HCT116 (cell line): ENCODE measurements at regions not wholly inside any gene's neighbourhood (a gene's known extent, or its start where the extent isn't known, plus 50 kb on each side); places are given as distances from the start of the nearest gene placed in this dataset.

Experiments
- ATAC-seq: fragments of 200-7000 bp; cut with Tn5 transposase; 2 replicates; pipeline ENCODE4 v1.9.1; 2020; ENCODE audit warnings: mild to moderate bottlenecking, moderate library complexity
- BruUV-seq: library from RNA; stranded (reverse); fragments of 400-500 nt; replicated peaks from 2 replicates; lab custom pipeline; 2021; lab: Mats Ljungman, UMichigan
- CTCF ChIA-PET: fragments of 300-600 bp; sonication (Branson Sonifier 250); formaldehyde crosslinking; loops from one replicate; lab custom pipeline; 2021; ENCODE audit warnings: antibody characterized with exemption; lab: Charles Lee
- POLR2A ChIA-PET: fragments of 300-600, 350-600 bp; sonication (Branson Sonifier 250); formaldehyde crosslinking; loops from one replicate; lab custom pipeline; 2021; ENCODE audit warnings: antibody characterized with exemption; lab: Charles Lee
- RAD21 ChIA-PET, 2 experiments: fragments of 300-600 bp; sonication (Branson Sonifier 250); formaldehyde crosslinking; loops; one replicate each; lab custom pipeline; 2023; ENCODE audit warnings: low total read pairs in 2 of 2; ENCODE audit not compliant: uncharacterized antibody in 2 of 2, unreplicated experiment in 2 of 2, low non-redundant PET in 1 of 2; lab: Charles Lee
- DNase-seq: peaks from one replicate; pipeline ENCODE4 v3.0.0-alpha.2; 2010; ENCODE audit warnings: low read depth, low spot score
- H2AFZ ChIP-seq: fragments of 200-600 bp; shearing (Covaris generic), sonication (generic); 2 replicates; pipeline ENCODE4 v1.6.1; 2017; ENCODE audit warnings: low read depth, mixed run types, mixed read lengths, antibody characterized with exemption, low read length; ENCODE audit not compliant: poor library complexity, severe bottlenecking
- H3K27ac ChIP-seq: 2 replicates; pipeline ENCODE4 v1.5.1; 2012; ENCODE audit warnings: low read depth, low read length
- H3K27me3 ChIP-seq: fragments of 200-600 bp; sonication (generic); 2 replicates; pipeline ENCODE4 v1.6.1; 2016; ENCODE audit warnings: mixed run types, low read length, mixed read lengths; ENCODE audit not compliant: insufficient read depth
- H3K36me3 ChIP-seq, 2 experiments: fragments of 200-500 bp in 1 of 2; fragments of 200-600 bp in 1 of 2; sonication (Bioruptor generic) in 1 of 2; sonication (generic) in 1 of 2; 2 replicates each; pipeline versions ENCODE4 v1.5.1 to v1.6.1; 2014 to 2016; ENCODE audit warnings: low read length in 2 of 2, inconsistent platforms in 1 of 2, mixed read lengths in 1 of 2, mixed run types in 1 of 2; ENCODE audit not compliant: insufficient read depth in 2 of 2, control insufficient read depth in 1 of 2
- H3K4me1 ChIP-seq, 2 experiments: fragments of 200-600 bp in 1 of 2; sonication (generic) in 1 of 2; 2 replicates each; pipeline versions ENCODE4 v1.5.1 to v1.6.1; 2012 to 2017; ENCODE audit warnings: low read length in 2 of 2, inconsistent platforms in 1 of 2, mild to moderate bottlenecking in 1 of 2, mixed read lengths in 1 of 2, mixed run types in 1 of 2, moderate library complexity in 1 of 2; ENCODE audit not compliant: insufficient read depth in 2 of 2, control insufficient read depth in 1 of 2
- H3K4me2 ChIP-seq: fragments of 200-600 bp; sonication (generic); 2 replicates; pipeline ENCODE4 v1.6.1; 2017; ENCODE audit warnings: mixed run types, low read length, mixed read lengths
- H3K4me3 ChIP-seq, 2 experiments: fragments of 200-600 bp in 1 of 2; sonication (generic) in 1 of 2; replicated peaks in 1 of 2; 2 replicates each; pipeline ENCODE4 v1.5.1; 2011 to 2016; ENCODE audit warnings: low read length in 2 of 2, control low read depth in 1 of 2, low read depth in 1 of 2, mild to moderate bottlenecking in 1 of 2, mixed read lengths in 1 of 2, mixed run types in 1 of 2
- H3K79me2 ChIP-seq: fragments of 200-600 bp; sonication (generic); 2 replicates; pipeline ENCODE4 v1.6.1; 2017; ENCODE audit warnings: mild to moderate bottlenecking, mixed run types, low read length, moderate library complexity, mixed read lengths; ENCODE audit not compliant: insufficient read depth
- H3K9ac ChIP-seq: fragments of 200-600 bp; sonication (generic); 2 replicates; pipeline ENCODE4 v1.6.1; 2016; ENCODE audit warnings: low read length, mixed read lengths
- H3K9me2 ChIP-seq: fragments of 200-600 bp; sonication (generic), shearing (Covaris generic); 2 replicates; pipeline ENCODE4 v1.6.1; 2017; ENCODE audit warnings: mixed run types, mild to moderate bottlenecking, moderate library complexity; ENCODE audit not compliant: insufficient read depth
- H3K9me3 ChIP-seq, 2 experiments: fragments of 200-500 bp in 1 of 2; fragments of 200-600 bp in 1 of 2; sonication (Bioruptor generic) in 1 of 2; sonication (generic) in 1 of 2; 2 replicates each; pipeline ENCODE4 v1.6.1; 2014 to 2017; ENCODE audit warnings: low read length in 2 of 2, mixed read lengths in 2 of 2, inconsistent platforms in 1 of 2, low read depth in 1 of 2, mild to moderate bottlenecking in 1 of 2, mixed run types in 1 of 2, moderate library complexity in 1 of 2; ENCODE audit not compliant: control insufficient read depth in 1 of 2, insufficient read depth in 1 of 2
- H4K20me1 ChIP-seq: fragments of 200-600 bp; sonication (generic), shearing (Covaris generic); 2 replicates; pipeline ENCODE4 v1.6.1; 2017; ENCODE audit warnings: mixed run types, mild to moderate bottlenecking, moderate library complexity; ENCODE audit not compliant: insufficient read depth
- ATF3 ChIP-seq: IDR thresholded peaks from 2 replicates; pipeline ENCODE4 v1.6.1; 2012
- CBX3 ChIP-seq: IDR thresholded peaks from 2 replicates; pipeline ENCODE4 v1.6.1; 2012; ENCODE audit warnings: low read depth
- CEBPB ChIP-seq: IDR thresholded peaks from 2 replicates; pipeline ENCODE4 v1.6.1; 2012; ENCODE audit warnings: low read depth
- CTCF ChIP-seq, 3 experiments: fragments of 200-600 bp in 1 of 3; sonication (generic) in 1 of 3; IDR thresholded peaks in 2 of 3; conservative IDR thresholded peaks in 1 of 3; 2 replicates each; pipeline ENCODE4 v1.5.1; 2012 to 2017; ENCODE audit warnings: low read depth in 2 of 3, low read length in 2 of 3, antibody characterized with exemption in 1 of 3, borderline replicate concordance in 1 of 3, control low read depth in 1 of 3, mild to moderate bottlenecking in 1 of 3, mixed read lengths in 1 of 3, mixed run types in 1 of 3, moderate library complexity in 1 of 3; ENCODE audit not compliant: insufficient read depth in 1 of 3
- EGR1 ChIP-seq: IDR thresholded peaks from 2 replicates; pipeline ENCODE4 v1.6.1; 2012; ENCODE audit warnings: low read depth
- ELF1 ChIP-seq: IDR thresholded peaks from 2 replicates; pipeline ENCODE4 v1.6.1; 2012; ENCODE audit warnings: low read depth, borderline replicate concordance
- EZH2 ChIP-seq: fragments of 200-600 bp; sonication (generic); IDR thresholded peaks from 2 replicates; pipeline ENCODE4 v1.6.1; 2017; ENCODE audit warnings: antibody characterized with exemption, mixed run types
- EZH2phosphoT487 ChIP-seq: fragments of 200-600 bp; IDR thresholded peaks from 2 replicates; pipeline ENCODE4 v1.6.1; 2018; ENCODE audit warnings: antibody characterized with exemption, borderline replicate concordance
- JUND ChIP-seq: IDR thresholded peaks from 2 replicates; pipeline ENCODE4 v1.6.1; 2012
- MAX ChIP-seq: IDR thresholded peaks from 2 replicates; pipeline ENCODE4 v1.6.1; 2012
- POLR2A ChIP-seq: IDR thresholded peaks from 2 replicates; pipeline ENCODE4 v1.7.0; 2011; ENCODE audit warnings: borderline replicate concordance; ENCODE audit not compliant: insufficient read depth, insufficient read length; ENCODE audit errors: extremely low read depth
- POLR2AphosphoS5 ChIP-seq: IDR thresholded peaks from 2 replicates; pipeline ENCODE4 v1.6.1; 2011; ENCODE audit warnings: mild to moderate bottlenecking, low read depth, low read length, moderate library complexity
- RAD21 ChIP-seq: IDR thresholded peaks from 2 replicates; pipeline ENCODE4 v1.6.1; 2012; ENCODE audit warnings: low read depth, mild to moderate bottlenecking
- REST ChIP-seq: IDR thresholded peaks from 2 replicates; pipeline ENCODE4 v1.6.1; 2012; ENCODE audit warnings: low read depth
- SIN3A ChIP-seq: IDR thresholded peaks from 2 replicates; pipeline ENCODE4 v1.6.1; 2012; ENCODE audit warnings: low read depth
- SRF ChIP-seq: IDR thresholded peaks from 2 replicates; pipeline ENCODE4 v1.6.1; 2012; ENCODE audit warnings: low read depth
- TCF7L2 ChIP-seq: IDR thresholded peaks from 2 replicates; pipeline ENCODE4 v1.7.0; 2011; ENCODE audit warnings: borderline replicate concordance, inconsistent platforms; ENCODE audit not compliant: insufficient read depth, insufficient read length; ENCODE audit errors: extremely low read depth
- YY1 ChIP-seq: IDR thresholded peaks from 2 replicates; pipeline ENCODE4 v1.6.1; 2011; ENCODE audit warnings: low read length, low read depth, moderate library complexity, mild to moderate bottlenecking; ENCODE audit not compliant: insufficient replicate concordance; ENCODE audit errors: extremely low read depth
- ZFX ChIP-seq: fragments of 450-650 bp; IDR thresholded peaks from 2 replicates; pipeline ENCODE4 v1.6.1; 2017
- ZNF274 ChIP-seq: fragments of 200-500 bp; sonication (Bioruptor generic); IDR thresholded peaks from 2 replicates; pipeline ENCODE4 v1.6.1; 2014; ENCODE audit warnings: mild to moderate bottlenecking, low read depth, low read length, inconsistent platforms
- intact Hi-C: fragments of 100-400 bp; cut with micrococcal nuclease; formaldehyde crosslinking; loops from 2 replicates; pipeline ENCODE4 v1.10.0; 2022

GRCh38 chr4:60187428-60187827 is 1012.7 kb upstream of the ADGRL3 start:
- Histone ChIP-seq H3K4me3 (no peak overlapping the region), H3K9ac (no peak overlapping the region), H3K9me2 (no peaks in the 10 kb centered on the region), H3K27me3 (no peaks in the 10 kb centered on the region), H3K36me3 (no peaks in the 10 kb centered on the region), H3K9me3 (peaks cover 0 to 6% of the 10 kb centered on the region in 2 experiments; a peak in 2 of 4 replicates), H3K4me2 (no peak overlapping the region), H4K20me1 (no peaks in the 10 kb centered on the region), H3K79me2 (no peaks in the 10 kb centered on the region), H3K27ac (no peak overlapping the region), H2AFZ (no peak overlapping the region), H3K4me1 (no peaks in the 10 kb centered on the region)
- ChIA-PET RAD21 (no interaction called here), POLR2A (no interaction called here), CTCF (no interaction called here)
- BruUV-seq, result no TSS peak
- TF ChIP-seq JUND (no peak), ZNF274 (no peak), ZFX (no peak), TCF7L2 (no peak), EZH2phosphoT487 (no peak), SRF (no peak), EZH2 (no peak), POLR2A (no peak), REST (no peak), CTCF (IDR thresholded peaks at IDR 0.05 in 2 of 3, conservative IDR thresholded peaks at IDR 0.05 in 1 of 3; ENCODE audit: borderline replicate concordance in 1 of 3, insufficient read depth in 1 of 3, low read depth in 2 of 3, low read length in 2 of 3) (no peak), CBX3 (no peak), RAD21 (no peak), MAX (no peak), POLR2AphosphoS5 (no peak), ATF3 (no peak), CEBPB (no peak), EGR1 (no peak), SIN3A (no peak), ELF1 (no peak), YY1 (no peak)
- intact Hi-C loops, result no loop called here
- ATAC-seq (no peak), DNase-seq (no peak)
